ENCODE measurements at regions not wholly inside any gene's neighbourhood (a gene's known extent, or its start where the extent isn't known, plus 50 kb on each side); places are given as distances from the start of the nearest gene placed in this dataset.
"Not testable (repeated sequence)": the region's sequence is repeated elsewhere in the genome, so short reads cannot be mapped to it uniquely, and the experiment has no call there.

GRCh38 chr15:47897525-47897924, 180.2 kb downstream of the SEMA6D start:
- no peak overlapping the region for H3K4me3 ChIP-seq (replicated peaks; ENCODE audit: low read depth, low read length)
- no peak for TF ChIP-seq CTCF (IDR thresholded peaks at IDR 0.05; ENCODE audit: low read length, missing control alignments)
- DNase-seq (ENCODE audit: low read depth) = no peak

GRCh38 chr15:47900751-47901150, 183.4 kb downstream of the SEMA6D start:
- TF ChIP-seq CTCF (IDR thresholded peaks at IDR 0.05; ENCODE audit: low read length, missing control alignments) = no peak
- DNase-seq (ENCODE audit: low read depth) = no peak
- no peak overlapping the region for H3K4me3 ChIP-seq (replicated peaks; ENCODE audit: low read depth, low read length)

- TF ChIP-seq CTCF (IDR thresholded peaks at IDR 0.05; ENCODE audit: low read length, missing control alignments) = no peak
- DNase-seq (ENCODE audit: low read depth) = no peak
- no peak overlapping the region for H3K4me3 ChIP-seq (replicated peaks; ENCODE audit: low read depth, low read length)
Measured at GRCh38 chr15:47903368-47903767, 186.1 kb downstream of the SEMA6D start.

GRCh38 chr15:47908486-47908885, 191.2 kb downstream of the SEMA6D start:
- no peak overlapping the region for H3K4me3 ChIP-seq (replicated peaks; ENCODE audit: low read depth, low read length)
- DNase-seq (ENCODE audit: low read depth) = no peak
- no peak for TF ChIP-seq CTCF (IDR thresholded peaks at IDR 0.05; ENCODE audit: low read length, missing control alignments)

GRCh38 chr15:47908950-47909670, 191.8 kb downstream of the SEMA6D start:
- TF ChIP-seq CTCF (IDR thresholded peaks at IDR 0.05; ENCODE audit: low read length, missing control alignments) = no peak
- no peak overlapping the region for H3K4me3 ChIP-seq (replicated peaks; ENCODE audit: low read depth, low read length)
- no peak for DNase-seq (ENCODE audit: low read depth)

GRCh38 chr15:47912910-47913309, 195.6 kb downstream of the SEMA6D start:
- DNase-seq (ENCODE audit: low read depth) = not testable (repeated sequence)

GRCh38 chr15:47917881-47918280, 200.6 kb downstream of the SEMA6D start:
- no peak for DNase-seq (ENCODE audit: low read depth)
- TF ChIP-seq CTCF (IDR thresholded peaks at IDR 0.05; ENCODE audit: low read length, missing control alignments) = no peak

More at GRCh38 chr15:47912910-47913309, 195.6 kb downstream of the SEMA6D start:
- not testable (repeated sequence) for H3K4me3 ChIP-seq (replicated peaks; ENCODE audit: low read depth, low read length)

More at GRCh38 chr15:47917881-47918280, 200.6 kb downstream of the SEMA6D start:
- H3K4me3 ChIP-seq (replicated peaks; ENCODE audit: low read depth, low read length) = no peak overlapping the region
